ENCODE measurements at regions not wholly inside any gene's neighbourhood (a gene's known extent, or its start where the extent isn't known, plus 50 kb on each side); places are given as distances from the start of the nearest gene placed in this dataset.

DNA sequence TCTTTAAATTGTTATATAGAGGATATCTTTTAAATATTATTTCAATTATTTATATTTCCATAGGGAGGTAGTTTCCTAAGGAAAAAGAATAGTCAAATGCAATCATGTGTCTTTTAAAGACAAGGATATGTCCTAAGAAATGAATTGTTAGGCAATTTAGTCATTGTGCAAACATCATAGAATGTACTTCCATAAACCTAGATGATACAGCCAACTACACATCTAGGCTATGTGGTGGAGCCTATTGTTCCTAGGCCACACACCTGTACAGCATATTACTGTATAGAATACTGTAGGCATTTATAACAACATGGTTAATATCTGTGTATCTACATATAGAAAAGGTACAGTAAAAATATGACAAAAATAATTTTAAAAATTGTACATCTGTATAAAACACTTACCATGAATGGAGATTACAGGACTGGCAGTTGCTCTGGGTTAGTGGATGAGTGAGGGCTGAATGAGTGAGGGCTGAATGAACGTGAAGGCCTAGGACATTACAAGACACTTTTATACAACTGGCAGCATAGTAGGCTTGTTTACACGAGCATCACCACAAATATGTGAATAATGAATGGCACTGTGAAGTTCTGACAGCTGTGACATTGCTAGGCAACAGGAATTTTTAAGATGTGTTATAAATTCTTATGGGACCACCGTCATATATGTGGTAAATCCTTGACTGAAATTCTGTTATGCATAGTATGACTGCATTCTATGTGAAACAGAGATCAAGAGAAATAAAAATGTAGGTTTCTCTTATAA is 1879.0 kb upstream of the RAG2 start:
- DNase-seq (ENCODE audit: extremely low spot score): no peak
- ChIA-PET POLR2A (no interaction called here), CTCF (no interaction called here)
- TF ChIP-seq, protein P1, sequence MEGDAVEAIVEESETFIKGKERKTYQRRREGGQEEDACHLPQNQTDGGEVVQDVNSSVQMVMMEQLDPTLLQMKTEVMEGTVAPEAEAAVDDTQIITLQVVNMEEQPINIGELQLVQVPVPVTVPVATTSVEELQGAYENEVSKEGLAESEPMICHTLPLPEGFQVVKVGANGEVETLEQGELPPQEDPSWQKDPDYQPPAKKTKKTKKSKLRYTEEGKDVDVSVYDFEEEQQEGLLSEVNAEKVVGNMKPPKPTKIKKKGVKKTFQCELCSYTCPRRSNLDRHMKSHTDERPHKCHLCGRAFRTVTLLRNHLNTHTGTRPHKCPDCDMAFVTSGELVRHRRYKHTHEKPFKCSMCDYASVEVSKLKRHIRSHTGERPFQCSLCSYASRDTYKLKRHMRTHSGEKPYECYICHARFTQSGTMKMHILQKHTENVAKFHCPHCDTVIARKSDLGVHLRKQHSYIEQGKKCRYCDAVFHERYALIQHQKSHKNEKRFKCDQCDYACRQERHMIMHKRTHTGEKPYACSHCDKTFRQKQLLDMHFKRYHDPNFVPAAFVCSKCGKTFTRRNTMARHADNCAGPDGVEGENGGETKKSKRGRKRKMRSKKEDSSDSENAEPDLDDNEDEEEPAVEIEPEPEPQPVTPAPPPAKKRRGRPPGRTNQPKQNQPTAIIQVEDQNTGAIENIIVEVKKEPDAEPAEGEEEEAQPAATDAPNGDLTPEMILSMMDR (IDR thresholded peaks at IDR 0.05; ENCODE audit: control extremely low read depth, extremely low read depth, low read depth, missing control alignments): no peak

DNA sequence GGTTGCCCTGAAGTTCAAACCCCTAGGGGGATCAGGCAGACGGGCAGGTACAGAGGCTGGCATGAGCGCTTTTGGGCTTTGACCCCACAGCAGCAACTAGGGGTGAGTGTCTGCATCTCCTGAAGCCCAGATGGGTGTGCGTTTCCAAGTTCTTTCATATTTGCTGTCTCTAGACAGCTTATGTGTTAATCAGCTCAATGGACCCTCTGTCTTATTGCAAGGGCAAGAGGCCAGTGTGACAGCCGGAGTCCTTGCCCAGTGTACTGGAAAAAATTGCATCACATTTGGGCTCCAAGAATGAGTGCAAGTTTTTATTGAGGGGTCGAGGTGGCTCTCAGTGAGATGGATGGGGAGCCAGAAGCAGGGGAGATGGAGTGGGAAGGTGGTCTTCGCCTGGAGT is 1863.7 kb upstream of the RAG2 start:
- no peak for DNase-seq (ENCODE audit: extremely low spot score)
- POLR2A ChIA-PET: no interaction called here
- CTCF ChIA-PET: interaction anchor here (1.0 to 1.5 kb wide), 2 partner anchors 8 to 35 kb away, joined by 3 read pairs; no protein-coding TSS in a partner anchor
- TF ChIP-seq, protein P1 (IDR thresholded peaks at IDR 0.05; ENCODE audit: control extremely low read depth, extremely low read depth, low read depth, missing control alignments): no peak

DNA sequence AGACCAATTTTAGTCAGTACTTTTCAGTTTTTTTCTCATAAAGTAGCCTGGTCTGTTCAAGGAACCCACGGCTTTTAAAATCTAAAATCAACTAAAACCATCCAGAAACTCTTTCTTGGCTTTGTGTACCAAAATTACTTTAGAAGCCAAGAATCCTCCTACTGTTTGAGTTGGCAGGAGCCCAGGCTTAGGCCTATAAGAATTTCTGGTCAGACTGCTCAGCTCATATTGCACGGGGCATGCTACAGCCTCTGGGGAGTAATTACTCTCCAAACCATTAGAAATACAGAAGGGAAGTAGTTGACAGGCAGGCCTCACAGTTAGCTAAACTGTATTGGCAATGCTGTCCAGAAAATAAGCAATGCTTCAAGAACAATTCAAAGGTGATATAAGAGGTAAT is 1862.9 kb upstream of the RAG2 start:
- no peak for DNase-seq (ENCODE audit: extremely low spot score)
- CTCF ChIA-PET: interaction anchor here (1.0 to 1.5 kb wide), 2 partner anchors 9 to 34 kb away, joined by 3 read pairs; no protein-coding TSS in a partner anchor
- POLR2A ChIA-PET: no interaction called here

DNA sequence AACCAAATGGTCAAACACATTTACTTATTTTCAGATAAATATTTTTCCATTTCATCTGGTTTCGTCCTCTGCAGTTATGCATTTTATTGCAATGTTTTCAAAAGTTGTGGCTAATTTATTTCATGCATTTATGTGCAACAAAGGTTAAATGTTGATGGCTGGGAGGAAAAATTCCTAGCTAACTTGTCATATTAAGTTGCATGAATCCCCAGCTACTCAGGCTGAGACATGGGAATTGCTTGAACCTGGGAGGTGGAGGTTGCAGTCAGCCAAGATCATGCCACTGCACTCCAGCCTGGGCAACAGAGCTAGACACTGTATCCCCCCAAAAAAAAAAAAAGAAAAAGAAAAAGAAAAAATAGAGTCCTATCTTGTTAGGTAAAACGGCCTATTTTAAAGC is 1862.4 kb upstream of the RAG2 start:
- TF ChIP-seq, protein P1 (IDR thresholded peaks at IDR 0.05; ENCODE audit: control extremely low read depth, extremely low read depth, low read depth, missing control alignments): no peak
- no peak for DNase-seq (ENCODE audit: extremely low spot score)
- CTCF ChIA-PET: interaction anchor here (1.5 kb wide), 1 partner anchor 33 kb away, joined by 3 read pairs; no protein-coding TSS in a partner anchor
- POLR2A ChIA-PET: no interaction called here

More for the DNA sequence above, 1862.9 kb upstream of the RAG2 start:
- TF ChIP-seq, protein P1 (IDR thresholded peaks at IDR 0.05; ENCODE audit: control extremely low read depth, extremely low read depth, low read depth, missing control alignments): no peak

DNA sequence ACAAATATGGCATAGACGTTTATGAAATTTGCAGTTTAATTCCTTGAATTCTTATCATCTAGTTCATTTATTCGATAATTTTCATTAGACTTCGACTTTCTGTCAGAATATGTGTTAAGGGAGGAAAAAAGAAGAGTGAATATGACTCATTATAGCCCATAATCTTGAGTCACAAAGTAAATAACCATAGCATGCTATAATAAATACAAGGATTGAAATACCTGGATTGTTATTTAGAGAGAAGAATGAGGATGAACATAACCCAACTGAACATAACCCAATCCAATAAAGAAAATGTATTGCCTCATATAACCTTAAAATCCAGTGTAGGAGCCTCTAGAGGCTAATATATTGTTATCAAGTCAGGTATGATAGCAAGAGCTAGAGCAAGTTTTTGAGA is 1858.3 kb upstream of the RAG2 start:
- ChIA-PET POLR2A (no interaction called here), CTCF (no interaction called here)
- TF ChIP-seq, protein P1 (IDR thresholded peaks at IDR 0.05; ENCODE audit: control extremely low read depth, extremely low read depth, low read depth, missing control alignments): no peak
- DNase-seq (ENCODE audit: extremely low spot score): no peak

DNA sequence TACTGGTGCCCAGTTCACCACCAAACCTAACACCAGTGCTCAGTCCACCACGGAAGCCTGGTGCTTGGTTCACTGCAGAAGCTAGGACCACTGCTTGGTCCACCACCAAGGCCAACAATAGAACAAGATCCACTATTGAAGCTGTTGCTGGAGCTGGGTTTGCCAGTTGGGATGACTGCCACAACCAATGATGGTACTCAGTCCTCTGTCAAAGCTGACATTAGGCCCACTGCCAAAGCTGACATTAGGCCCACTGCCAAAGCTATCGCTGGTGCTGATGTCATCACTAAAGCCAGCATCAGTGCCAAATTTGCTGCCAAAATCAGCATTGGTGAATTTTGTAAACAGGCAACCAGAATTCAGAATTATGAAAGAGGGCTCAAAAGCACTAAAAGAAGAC is 1850.2 kb upstream of the RAG2 start:
- TF ChIP-seq, protein P1 (IDR thresholded peaks at IDR 0.05; ENCODE audit: control extremely low read depth, extremely low read depth, low read depth, missing control alignments): no peak
- no peak for DNase-seq (ENCODE audit: extremely low spot score)
- ChIA-PET CTCF (no interaction called here), POLR2A (no interaction called here)

Measured in GM10248 (cell line).